ENCODE measurements at regions not wholly inside any gene's neighbourhood (a gene's known extent, or its start where the extent isn't known, plus 50 kb on each side); places are given as distances from the start of the nearest gene placed in this dataset.

DNA sequence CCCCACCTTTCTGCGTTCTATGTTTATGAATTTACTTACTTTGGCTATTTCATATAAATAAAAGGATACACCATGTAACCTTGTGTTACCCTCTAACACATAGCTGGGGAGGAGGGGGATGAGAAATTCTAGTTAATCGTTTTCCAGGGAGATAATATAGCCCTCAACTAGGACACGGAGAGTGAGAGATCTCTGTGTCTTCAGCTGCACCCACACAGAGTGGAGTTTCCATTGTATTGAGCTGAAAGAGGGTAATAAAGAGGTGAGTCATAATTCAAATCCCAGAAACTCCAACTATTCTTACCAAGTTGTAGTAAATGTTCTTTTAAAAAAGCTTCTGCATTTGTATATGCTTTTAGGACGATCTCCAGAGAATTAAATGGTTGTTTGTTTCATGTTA is 110.1 kb upstream of the SULT1C3 start:
- ATAC-seq (no peak), DNase-seq (no peak)
- intact Hi-C loops (cut with DNase I) = no loop called here

DNA sequence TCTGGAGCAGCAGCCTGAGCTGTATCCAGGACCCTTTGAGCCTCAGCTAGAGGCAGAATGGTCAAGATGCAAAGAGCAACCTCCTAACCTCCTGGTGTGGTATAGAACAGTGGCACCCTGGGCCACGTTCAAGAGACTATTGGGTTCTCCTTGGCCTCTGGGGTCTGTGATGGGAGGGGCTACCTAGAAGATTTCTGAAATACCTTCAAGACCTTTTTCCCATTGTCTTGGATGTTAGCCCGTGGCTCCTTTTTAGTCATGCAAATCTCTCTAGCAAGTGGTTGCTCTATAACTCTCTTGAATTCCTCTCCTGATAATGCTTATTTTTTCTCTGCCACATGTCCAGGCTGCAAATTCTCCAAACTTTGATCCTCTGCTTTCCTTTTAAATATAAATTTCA is 106.3 kb upstream of the SULT1C3 start:
- no peak for ATAC-seq

DNA sequence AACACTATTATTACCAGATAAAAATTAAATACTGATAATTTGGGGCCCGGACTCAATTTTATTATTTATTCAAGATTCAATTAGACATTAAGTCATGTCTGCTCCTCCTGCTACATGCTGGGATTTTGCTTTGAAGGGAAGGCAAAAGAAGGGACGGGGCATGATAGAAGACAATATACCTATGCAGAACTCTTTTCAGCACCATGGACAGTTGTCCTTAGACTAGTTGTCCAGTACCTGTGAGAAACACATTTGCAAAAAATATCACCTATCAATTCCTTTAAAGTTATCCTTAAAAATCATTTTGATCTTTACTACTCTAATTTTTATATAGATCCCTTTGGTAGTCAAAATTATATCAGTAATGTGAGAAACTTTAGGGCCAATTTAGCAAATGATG is 100.2 kb upstream of the SULT1C3 start:
- ATAC-seq (no peak), DNase-seq (no peak)
- intact Hi-C loops (cut with DNase I) = no loop called here

More for the DNA sequence above, 106.3 kb upstream of the SULT1C3 start:
- intact Hi-C loops (cut with DNase I) = no loop called here
- DNase-seq = no peak

DNA sequence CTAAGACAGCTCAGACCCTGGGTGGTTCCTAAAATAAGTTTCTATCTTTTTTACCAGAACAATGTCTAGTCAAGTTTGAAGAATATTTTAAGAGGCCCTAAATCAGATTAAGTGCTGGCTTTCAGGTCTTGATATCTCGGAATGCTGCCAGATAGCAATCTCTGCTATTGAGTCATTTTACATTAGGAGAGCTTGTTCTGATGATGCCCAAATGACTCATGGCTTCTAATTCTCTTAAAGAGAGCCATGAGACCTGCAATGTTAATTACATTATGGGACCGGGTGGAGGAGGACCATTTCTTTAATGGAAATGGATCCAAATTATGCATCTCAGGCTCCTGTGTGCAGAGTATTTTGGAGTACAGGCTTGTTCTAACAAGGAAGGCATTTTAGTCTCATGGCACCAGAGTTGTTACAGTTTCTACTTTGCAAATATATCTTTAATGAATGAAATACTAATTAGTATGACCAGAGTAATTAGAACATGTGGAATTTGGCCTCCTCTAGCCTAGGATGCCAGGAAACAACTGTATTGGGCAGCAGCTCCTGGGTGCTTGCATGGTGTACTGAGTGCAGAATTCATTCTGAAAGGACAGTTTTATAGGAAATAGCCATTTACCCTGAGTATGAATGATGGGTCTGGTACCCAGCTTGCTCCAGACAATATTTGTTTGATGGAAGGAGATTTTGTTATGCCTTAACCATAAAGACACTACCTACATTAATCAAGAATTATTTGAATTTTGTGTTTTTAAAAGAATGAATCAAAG is 94.0 kb upstream of the SULT1C3 start:
- intact Hi-C loops (cut with DNase I) = no loop called here
- ATAC-seq (no peak), DNase-seq (no peak)

DNA sequence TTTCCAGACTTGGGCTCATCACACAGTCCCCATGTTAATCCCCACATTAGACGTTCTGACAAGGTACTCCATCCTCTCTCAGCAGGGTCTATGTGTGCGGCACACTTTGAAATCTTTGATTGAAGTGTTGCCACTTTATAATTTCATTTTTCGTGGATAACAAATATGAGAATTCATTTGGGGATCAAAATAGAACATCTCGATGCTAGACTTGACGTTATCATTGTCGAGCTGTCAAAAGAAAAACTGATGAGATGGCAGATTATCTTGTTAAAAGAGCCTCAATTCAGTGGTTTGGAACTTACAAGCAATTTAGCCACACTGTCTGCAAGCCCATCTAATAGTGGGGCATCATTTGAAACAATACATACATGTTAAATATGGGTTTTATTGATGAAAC is 91.2 kb upstream of the SULT1C3 start:
- ATAC-seq (no peak), DNase-seq (no peak)
- intact Hi-C loops (cut with DNase I) = no loop called here

DNA sequence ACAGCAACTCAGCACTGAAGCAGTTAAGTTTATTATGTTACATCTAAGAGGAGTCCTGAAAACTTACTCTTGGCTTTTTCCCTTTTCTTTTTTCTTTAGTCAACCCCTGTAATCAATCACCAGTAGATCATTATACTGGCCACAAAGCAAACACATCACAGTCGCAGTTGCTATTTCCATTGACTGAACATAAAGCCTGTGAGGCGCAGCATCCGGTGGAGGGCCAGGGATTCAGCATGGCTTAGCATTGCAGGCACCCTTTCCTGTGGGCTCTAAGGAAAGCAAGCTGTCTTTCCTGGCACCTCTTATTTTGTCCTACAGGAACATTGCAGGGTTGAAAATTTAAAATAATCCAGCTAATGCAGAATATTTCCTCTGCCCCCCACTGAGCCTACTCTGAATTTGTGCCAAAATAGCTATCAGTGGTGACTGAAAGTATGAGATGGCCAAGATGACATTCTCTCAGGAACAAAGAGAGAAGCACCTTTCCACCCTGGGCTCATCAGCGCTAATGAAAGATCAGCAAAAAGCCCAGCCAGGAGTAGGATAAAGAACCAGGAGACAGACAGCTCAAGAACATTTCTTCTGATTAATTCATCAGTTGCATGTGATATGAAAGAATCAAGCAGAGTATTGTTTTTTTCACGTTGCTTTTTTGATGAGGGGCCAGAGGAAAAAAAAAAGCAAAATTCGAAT is 85.3 kb upstream of the SULT1C3 start:
- intact Hi-C loops (cut with DNase I) = no loop called here
- DNase-seq (no peak), ATAC-seq (no peak)

DNA sequence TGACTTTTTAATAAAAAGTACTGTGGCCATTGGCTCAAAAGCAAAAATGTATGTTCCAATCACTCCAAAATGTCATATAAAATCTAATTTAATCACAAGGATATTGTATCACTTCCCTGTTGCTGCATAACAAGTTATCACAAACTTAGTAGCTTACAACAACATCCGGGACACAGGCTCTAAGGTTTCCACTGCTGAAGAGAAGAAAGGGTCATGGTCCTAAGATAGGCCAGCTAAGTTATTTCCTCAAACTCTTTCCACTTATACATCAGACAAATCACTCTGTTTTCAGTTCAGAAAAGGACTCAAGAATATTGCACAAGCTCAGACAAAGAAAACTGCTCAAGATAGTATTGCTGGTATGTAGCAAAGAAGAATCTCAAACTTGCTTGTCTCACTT is 78.5 kb upstream of the SULT1C3 start:
- DNase-seq (no peak), ATAC-seq (no peak)
- intact Hi-C loops (cut with DNase I) = no loop called here

DNA sequence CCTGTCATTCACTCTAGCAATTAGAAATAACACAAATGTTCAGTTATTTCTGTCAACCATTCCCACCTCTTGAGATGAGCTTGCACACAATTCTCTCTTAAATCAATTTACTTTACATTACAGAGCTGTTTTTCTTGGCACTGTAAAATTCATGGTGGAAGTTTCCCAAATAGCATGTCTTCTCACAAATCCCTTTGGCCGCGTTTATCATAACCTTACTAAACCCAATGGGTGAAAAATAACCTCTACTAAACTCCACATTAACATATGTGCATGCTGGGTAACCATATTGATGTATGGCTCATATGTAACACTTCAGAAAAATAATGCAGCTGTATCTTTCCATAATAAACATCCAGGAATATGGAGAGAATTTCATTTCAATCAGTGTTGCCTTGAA is 75.5 kb upstream of the SULT1C3 start:
- DNase-seq (no peak), ATAC-seq (no peak)

DNA sequence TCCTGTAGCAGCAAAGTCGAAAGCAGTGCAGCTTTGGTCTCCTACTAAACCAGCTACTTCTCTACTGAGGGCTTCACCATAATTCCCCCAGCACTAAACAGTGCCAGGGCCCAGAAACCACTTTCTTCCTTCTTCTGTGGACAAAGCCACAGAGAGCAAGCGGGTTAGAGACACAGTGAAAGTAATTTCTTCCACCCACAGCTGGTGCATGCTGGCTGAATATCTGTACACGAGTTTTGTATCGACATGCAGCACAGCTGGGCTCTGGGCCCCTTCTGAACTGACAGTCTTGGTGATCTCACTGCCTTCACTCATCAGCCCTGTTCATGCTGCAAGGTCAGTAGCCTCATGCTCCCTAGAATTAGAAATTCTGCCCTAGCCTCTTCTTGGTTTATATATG is 74.0 kb upstream of the SULT1C3 start:
- ATAC-seq = no peak
- intact Hi-C loops (cut with DNase I) = no loop called here
- no peak for DNase-seq

More for the DNA sequence above, 75.5 kb upstream of the SULT1C3 start:
- intact Hi-C loops (cut with DNase I) = no loop called here

DNA sequence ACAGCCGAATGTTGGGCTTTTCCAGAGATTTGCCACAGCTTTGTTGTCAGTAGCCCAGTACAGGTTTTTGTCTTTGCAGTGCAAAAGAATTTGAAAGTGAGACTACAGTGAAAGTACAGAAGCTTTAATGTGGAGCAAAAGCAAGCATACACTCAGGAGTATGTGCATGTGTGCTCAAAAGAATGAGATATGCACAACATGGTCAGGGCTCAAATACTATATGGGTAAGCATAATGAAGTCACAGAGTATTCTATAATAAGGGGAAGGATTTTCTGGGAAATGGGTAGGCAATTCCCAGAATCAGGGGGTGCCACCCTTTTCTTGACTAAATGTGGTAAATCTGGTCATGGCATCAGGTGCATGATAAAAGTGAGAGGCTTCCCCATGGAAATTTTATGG is 72.1 kb upstream of the SULT1C3 start:
- no peak for ATAC-seq
- DNase-seq = no peak
- intact Hi-C loops (cut with DNase I) = no loop called here

DNA sequence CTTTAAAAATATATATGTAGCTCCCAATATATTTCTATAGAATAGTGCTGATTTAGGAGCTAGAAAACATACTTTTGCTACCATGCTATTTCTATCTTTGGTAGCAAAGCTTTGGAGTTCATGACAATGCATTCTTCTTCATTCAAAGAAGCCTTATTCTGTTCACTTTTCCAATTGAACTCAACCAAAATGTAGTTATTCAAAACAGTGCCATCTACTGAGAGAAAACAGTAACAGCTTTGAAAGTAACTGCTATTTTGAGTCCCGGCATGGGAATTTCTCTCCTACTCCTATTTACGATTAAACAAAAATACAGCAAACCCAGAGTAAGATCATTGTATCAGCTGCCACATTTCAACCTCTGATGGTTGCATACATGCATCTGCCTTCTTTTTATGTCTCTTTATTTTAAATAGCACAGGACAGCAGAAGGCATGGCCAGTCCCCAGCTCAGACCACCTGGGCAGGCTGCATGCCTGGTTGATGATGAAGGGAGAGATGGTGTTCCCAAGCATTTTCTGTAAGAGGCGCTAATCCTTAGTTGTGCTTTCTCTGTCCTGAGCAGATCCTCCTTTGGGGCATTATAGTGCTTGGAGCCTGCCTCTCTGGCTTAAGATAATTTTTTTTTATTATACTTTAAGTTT is 69.7 kb upstream of the SULT1C3 start:
- intact Hi-C loops (cut with DNase I) = no loop called here

DNA sequence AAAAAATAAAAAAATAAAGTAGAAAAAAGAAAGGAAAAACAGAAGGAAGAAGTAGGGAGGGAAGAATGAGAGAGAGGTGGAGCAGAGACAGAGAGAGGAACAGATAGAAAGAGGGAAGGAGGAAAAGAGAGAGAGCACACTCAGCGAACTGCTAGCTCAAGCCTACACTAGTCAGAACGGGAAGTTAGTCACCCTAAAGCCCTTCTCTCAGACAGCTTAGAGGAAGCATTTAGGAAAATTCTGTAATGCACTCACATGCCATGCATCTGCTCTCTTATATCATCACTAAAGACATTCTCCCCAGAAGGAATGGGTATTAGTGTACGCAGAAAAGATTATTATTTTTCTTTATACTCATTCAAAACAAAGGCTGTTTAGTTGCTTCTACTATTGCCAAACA is 68.1 kb upstream of the SULT1C3 start:
- intact Hi-C loops (cut with DNase I) = no loop called here
- DNase-seq = no peak
- no peak for ATAC-seq

More for the DNA sequence above, 69.7 kb upstream of the SULT1C3 start:
- ATAC-seq (no peak), DNase-seq (no peak)

DNA sequence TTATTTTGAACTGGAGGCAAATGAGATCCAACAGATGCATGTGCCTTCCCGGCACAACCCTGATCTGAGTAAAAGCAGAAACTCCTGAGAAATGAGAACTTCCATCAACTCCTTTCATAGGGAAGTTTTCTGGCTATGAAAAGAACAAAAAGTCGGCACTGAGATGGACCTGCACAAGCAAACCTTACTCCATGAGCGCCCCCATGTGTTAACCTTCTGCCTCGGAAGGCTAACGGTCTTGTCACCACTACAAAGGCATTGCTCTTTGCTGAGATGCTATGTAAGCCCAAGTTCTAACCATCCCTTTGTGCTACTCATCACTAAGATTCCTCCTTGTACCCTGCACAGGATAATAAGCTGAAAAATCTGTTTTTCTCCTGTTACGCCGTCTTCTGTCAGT is 57.3 kb upstream of the SULT1C3 start:
- ATAC-seq = no peak

DNA sequence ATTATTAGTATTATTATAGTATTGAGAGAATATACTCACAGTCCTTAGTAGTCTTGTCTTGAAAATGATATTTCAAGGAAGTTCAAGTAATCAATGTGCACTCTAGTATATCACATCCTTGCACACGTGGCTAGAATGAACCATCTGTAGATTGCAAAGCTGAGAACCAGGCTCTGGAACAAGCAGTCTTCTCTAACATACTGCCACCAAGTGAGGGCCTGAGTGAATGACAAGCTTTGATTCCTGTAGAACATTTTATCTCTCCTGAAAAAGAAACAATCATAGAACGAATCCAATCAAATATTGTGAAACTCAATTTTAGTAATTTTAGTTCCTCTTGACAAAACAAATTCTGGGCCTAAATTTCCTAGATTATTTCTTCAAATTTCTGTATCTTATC is 55.3 kb upstream of the SULT1C3 start:
- intact Hi-C loops (cut with DNase I) = loop anchor here in 1 of 2 donors (5.0 kb wide), 1 partner anchor 247 kb away; no protein-coding TSS in a partner anchor
- no peak for DNase-seq
- ATAC-seq = no peak

More for the DNA sequence above, 57.3 kb upstream of the SULT1C3 start:
- DNase-seq = no peak
- intact Hi-C loops (cut with DNase I) = loop anchor here in 1 of 2 donors (5.0 kb wide), 1 partner anchor 245 kb away; no protein-coding TSS in a partner anchor

DNA sequence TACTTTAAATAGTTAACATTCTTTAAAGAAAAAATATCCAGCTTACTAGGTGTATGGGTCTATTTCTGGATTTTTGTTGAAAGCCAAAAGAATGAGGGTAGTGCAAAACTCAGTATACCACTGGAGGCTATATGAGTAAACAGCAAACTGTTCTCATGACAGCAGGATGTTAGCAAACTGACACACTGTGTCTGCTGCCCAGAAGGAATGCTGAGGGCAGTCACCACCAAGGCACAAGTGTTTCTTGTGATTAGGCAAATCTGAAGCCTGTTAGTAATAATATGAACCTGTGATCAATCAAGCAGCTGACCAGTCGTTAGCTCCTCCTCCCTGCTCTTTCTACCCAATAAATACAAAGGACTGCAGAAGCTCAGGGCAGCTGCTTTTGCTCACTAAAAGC is 50.5 kb upstream of the SULT1C3 start:
- no peak for DNase-seq
- intact Hi-C loops (cut with DNase I) = no loop called here
- no peak for ATAC-seq
